GM21360 (cell line): ENCODE measurements at regions not wholly inside any gene's neighbourhood (a gene's known extent, or its start where the extent isn't known, plus 50 kb on each side); places are given as distances from the start of the nearest gene placed in this dataset.

Experiments
- ATAC-seq: cut with Tn5 transposase; IDR thresholded peaks from one replicate; pipeline ENCODE4 v1.9.1; 2021; ENCODE audit warnings: mild to moderate bottlenecking, moderate library complexity; ENCODE audit not compliant: unreplicated experiment

- no peak for ATAC-seq
Measured at GRCh38 chr2:18900691-18901141, 311.3 kb upstream of the NT5C1B start.

- ATAC-seq = no peak
Measured at GRCh38 chr2:18899725-18900124, 310.4 kb upstream of the NT5C1B start.

- no peak for ATAC-seq
Measured at GRCh38 chr2:18898271-18898670, 308.9 kb upstream of the NT5C1B start.

- ATAC-seq = no peak
Measured at GRCh38 chr2:18896125-18896764, 306.9 kb upstream of the NT5C1B start.

GRCh38 chr2:18891600-18892345 is 302.4 kb upstream of the NT5C1B start:
- ATAC-seq = no peak

- ATAC-seq = no peak
Measured at GRCh38 chr2:18889565-18890332, 300.4 kb upstream of the NT5C1B start.

GRCh38 chr2:18885457-18885856 is 296.1 kb upstream of the NT5C1B start:
- ATAC-seq = no peak

- ATAC-seq = no peak
Measured at GRCh38 chr2:18883616-18884456, 294.5 kb upstream of the NT5C1B start.

- ATAC-seq = no peak
Measured at GRCh38 chr2:18871430-18871829, 282.1 kb upstream of the NT5C1B start.

- no peak for ATAC-seq
Measured at GRCh38 chr2:18870307-18870706, 280.9 kb upstream of the NT5C1B start.

- ATAC-seq = no peak
Measured at GRCh38 chr2:18861951-18862350, 272.6 kb upstream of the NT5C1B start.

- ATAC-seq = no peak
Measured at GRCh38 chr2:18860179-18860578, 270.8 kb upstream of the NT5C1B start.

- ATAC-seq = no peak
Measured at GRCh38 chr2:18856765-18857164, 267.4 kb upstream of the NT5C1B start.

- peak; percentile 34 for ATAC-seq
Measured at GRCh38 chr2:18855027-18855426, 265.7 kb upstream of the NT5C1B start.

- peak; percentile 98 for ATAC-seq
Measured at GRCh38 chr2:18849841-18850578, 260.6 kb upstream of the NT5C1B start.

- no peak for ATAC-seq
Measured at GRCh38 chr2:18848646-18849045, 259.3 kb upstream of the NT5C1B start.

GRCh38 chr2:18845854-18846445 is 256.6 kb upstream of the NT5C1B start:
- ATAC-seq = no peak

- no peak for ATAC-seq
Measured at GRCh38 chr2:18842836-18843235, 253.5 kb upstream of the NT5C1B start.

- no peak for ATAC-seq
Measured at GRCh38 chr2:18841248-18842150, 252.1 kb upstream of the NT5C1B start.
